B cell (primary cell): ENCODE measurements at regions not wholly inside any gene's neighbourhood (a gene's known extent, or its start where the extent isn't known, plus 50 kb on each side); places are given as distances from the start of the nearest gene placed in this dataset.

Experiments used
- ATAC-seq: fragments of 200-7000 bp; cut with Tn5 transposase; one replicate; pipeline ENCODE4 v1.10.0; 2021; ENCODE audit warnings: low read depth, mild to moderate bottlenecking, moderate number of reproducible peaks, moderate library complexity
- CTCF ChIA-PET: fragments of 350-600 bp; sonication (Branson Sonifier 250); formaldehyde crosslinking; loops from one replicate; lab custom pipeline; 2021; ENCODE audit warnings: antibody characterized with exemption, inconsistent platforms; lab: Charles Lee
- POLR2A ChIA-PET: fragments of 350-600 bp; sonication (Branson Sonifier 250); formaldehyde crosslinking; loops from one replicate; lab custom pipeline; 2021; ENCODE audit warnings: antibody characterized with exemption; lab: Charles Lee
- DNase-seq: peaks from one replicate; pipeline ENCODE4 v3.0.0; 2013
- H2AFZ ChIP-seq: 2 replicates; pipeline ENCODE4 v1.6.1; 2012; ENCODE audit warnings: mild to moderate bottlenecking, low read depth, low read length; ENCODE audit not compliant: insufficient read depth, poor library complexity, severe bottlenecking
- H3K27ac ChIP-seq, 2 donors: 1 replicate in 1 of 2; 2 replicates in 1 of 2; pipeline ENCODE4 v1.5.1; 2012 to 2013; ENCODE audit warnings: low read length in 2 of 2, mild to moderate bottlenecking in 2 of 2, moderate library complexity in 1 of 2
- H3K27me3 ChIP-seq, 4 experiments: fragments of 200-600 bp in 1 of 4; sonication (generic) in 1 of 4; replicated peaks in 1 of 4; 1 replicate in 2 of 4; 2 replicates in 2 of 4; pipeline versions ENCODE4 v1.6.1 to v1.7.0; 2013 to 2016; ENCODE audit warnings: low read length in 3 of 4, mild to moderate bottlenecking in 2 of 4, mixed read lengths in 1 of 4, moderate library complexity in 1 of 4; ENCODE audit not compliant: insufficient read depth in 4 of 4, control insufficient read depth in 3 of 4; ENCODE audit errors: control extremely low read depth in 1 of 4
- H3K36me3 ChIP-seq, 2 experiments: replicated peaks in 1 of 2; 1 replicate in 1 of 2; 2 replicates in 1 of 2; pipeline versions ENCODE4 v1.6.1 to v1.7.1; 2013; ENCODE audit warnings: low read length in 1 of 2; ENCODE audit not compliant: insufficient read depth in 2 of 2, control insufficient read depth in 1 of 2; ENCODE audit errors: control extremely low read depth in 1 of 2, extremely low read depth in 1 of 2
- H3K4me1 ChIP-seq, 2 donors: fragments of 200-600 bp in 1 of 2; sonication (generic) in 1 of 2; 1 replicate in 1 of 2; 2 replicates in 1 of 2; pipeline versions ENCODE4 v1.5.1 to v1.6.1; 2013 to 2017; ENCODE audit warnings: low read length in 2 of 2; ENCODE audit not compliant: control insufficient read depth in 2 of 2, insufficient read depth in 2 of 2
- H3K4me2 ChIP-seq: replicated peaks from 2 replicates; pipeline ENCODE3; 2012; ENCODE audit warnings: mild to moderate bottlenecking, low read depth, low read length; ENCODE audit not compliant: poor library complexity, severe bottlenecking
- H3K4me3 ChIP-seq, 5 experiments: fragments of 200-600 bp in 1 of 5; sonication (generic) in 1 of 5; 1 replicate in 3 of 5; 2 replicates in 2 of 5; pipeline versions ENCODE4 v1.5.1 to v1.7.0; 2011 to 2016; ENCODE audit warnings: low read length in 4 of 5, mild to moderate bottlenecking in 4 of 5, low read depth in 2 of 5, control low read depth in 1 of 5, moderate library complexity in 1 of 5; ENCODE audit not compliant: insufficient read depth in 1 of 5; ENCODE audit errors: control extremely low read depth in 1 of 5, extremely low read depth in 1 of 5
- H3K79me2 ChIP-seq: fragments of 200-600 bp; sonication (generic); one replicate; pipeline ENCODE4 v1.6.0; 2016; ENCODE audit warnings: low read length; ENCODE audit not compliant: control insufficient read depth, insufficient read depth
- H3K9ac ChIP-seq: fragments of 200-600 bp; sonication (generic); 2 replicates; pipeline ENCODE4 v1.6.1; 2017; ENCODE audit warnings: mild to moderate bottlenecking, low read length, moderate library complexity
- H3K9me3 ChIP-seq, 3 donors: one replicate each; pipeline versions ENCODE4 v1.6.1 to v1.7.1; 2013; ENCODE audit warnings: low read length in 2 of 3; ENCODE audit not compliant: control insufficient read depth in 2 of 3, insufficient read depth in 1 of 3; ENCODE audit errors: control extremely low read depth in 1 of 3
- H4K20me1 ChIP-seq: 2 replicates; pipeline ENCODE4 v1.6.0; 2012; ENCODE audit warnings: mild to moderate bottlenecking, low read length; ENCODE audit not compliant: insufficient read depth, control insufficient read depth, poor library complexity, severe bottlenecking
- H3K27ac Mint-ChIP-seq: one replicate; pipeline ENCODE4 v1.8.0; 2021; ENCODE audit warnings: mixed read lengths
- H3K27me3 Mint-ChIP-seq: one replicate; pipeline ENCODE4 v1.8.0; 2021; ENCODE audit warnings: mixed read lengths
- H3K4me1 Mint-ChIP-seq: one replicate; pipeline ENCODE4 v1.8.0; 2021; ENCODE audit warnings: mixed read lengths
- H3K4me3 Mint-ChIP-seq: one replicate; pipeline ENCODE4 v1.8.0; 2021; ENCODE audit warnings: mixed read lengths
- H3K9me3 Mint-ChIP-seq: one replicate; pipeline ENCODE4 v1.8.0; 2022; ENCODE audit warnings: mixed read lengths; ENCODE audit not compliant: insufficient read depth
- CTCF ChIP-seq: fragments of 200-600 bp; IDR thresholded peaks from one replicate; pipeline ENCODE4 v1.8.0; 2022; ENCODE audit warnings: antibody characterized with exemption, mild to moderate bottlenecking
- EZH2 ChIP-seq: IDR thresholded peaks from 2 replicates; pipeline ENCODE4 v1.6.1; 2012; ENCODE audit warnings: borderline replicate concordance, low read depth, mild to moderate bottlenecking, moderate library complexity, low read length; ENCODE audit not compliant: insufficient read depth, poor library complexity, severe bottlenecking
- WGBS: methylation state at CpG from one replicate; pipeline ENCODE4 v1.1.5; 2013; ENCODE audit warnings: missing lambda C conversion rate; ENCODE audit not compliant: insufficient coverage; 5-methylcytosine and 5-hydroxymethylcytosine counted together
- intact Hi-C: fragments of 100-400 bp; cut with micrococcal nuclease; formaldehyde crosslinking; loops from one replicate; pipeline ENCODE4 v1.10.0; 2022

- H3K4me3 Mint-ChIP-seq = no peak overlapping the region
- 100% methylated on average over 4 of the region's 6 CpGs for WGBS
- Histone ChIP-seq H3K9ac (no peak overlapping the region), H3K27me3 (no peaks in the 10 kb centered on the region), H3K4me3 (no peak overlapping the region), H3K4me2 (no peak overlapping the region), H2AFZ (no peak overlapping the region), H3K4me1 (no peaks in the 10 kb centered on the region), H3K9me3 (no peaks in the 10 kb centered on the region), H4K20me1 (no peaks in the 10 kb centered on the region), H3K79me2 (no peaks in the 10 kb centered on the region), H3K27ac (no peak overlapping the region), H3K36me3 (no peaks in the 10 kb centered on the region)
- ATAC-seq (no peak), DNase-seq (no peak)
- peaks cover 10% of the 10 kb centered on the region for H3K27me3 Mint-ChIP-seq
- no peak for TF ChIP-seq CTCF
- no peak for TF ChIP-seq EZH2
- H3K27ac Mint-ChIP-seq = no peak overlapping the region
- POLR2A ChIA-PET = no interaction called here
- H3K9me3 Mint-ChIP-seq = no peaks in the 10 kb centered on the region
- intact Hi-C loops = no loop called here
- CTCF ChIA-PET = no interaction called here
- H3K4me1 Mint-ChIP-seq = no peaks in the 10 kb centered on the region
Observed at GRCh38 chr5:74205767-74206578, 434.6 kb downstream of the ENC1 start.

- Histone ChIP-seq H3K9ac (no peak overlapping the region), H3K4me3 (no peak overlapping the region), H4K20me1 (no peaks in the 10 kb centered on the region), H3K27ac (no peak overlapping the region), H3K27me3 (no peaks in the 10 kb centered on the region), H2AFZ (no peak overlapping the region), H3K4me2 (no peak overlapping the region), H3K9me3 (no peaks in the 10 kb centered on the region), H3K4me1 (no peaks in the 10 kb centered on the region), H3K79me2 (no peaks in the 10 kb centered on the region), H3K36me3 (no peaks in the 10 kb centered on the region)
- WGBS = 67% methylated on average over 8 of the region's 8 CpGs
- Mint-ChIP-seq H3K9me3 (no peaks in the 10 kb centered on the region), H3K27me3 (peaks cover 6% of the 10 kb centered on the region), H3K27ac (no peak overlapping the region), H3K4me1 (no peaks in the 10 kb centered on the region), H3K4me3 (no peak overlapping the region)
- TF ChIP-seq CTCF = no peak
- no peak for TF ChIP-seq EZH2
- ATAC-seq (no peak), DNase-seq (no peak)
- CTCF ChIA-PET = no interaction called here
- POLR2A ChIA-PET = no interaction called here
- intact Hi-C loops = no loop called here
Observed at GRCh38 chr5:74201334-74202081, 439.0 kb downstream of the ENC1 start.
